NB4 (cell line): ENCODE measurements at regions not wholly inside any gene's neighbourhood (a gene's known extent, or its start where the extent isn't known, plus 50 kb on each side); places are given as distances from the start of the nearest gene placed in this dataset.

Source experiments
- DNase-seq: peaks from one replicate; pipeline ENCODE4 v3.0.0; 2010; ENCODE audit warnings: low read depth
- H3K4me3 ChIP-seq: one replicate; pipeline ENCODE4 v1.5.1; 2011; ENCODE audit warnings: mild to moderate bottlenecking, low read depth, low read length, moderate library complexity
- CTCF ChIP-seq: IDR thresholded peaks from one replicate; pipeline ENCODE4 v1.5.1; 2012; ENCODE audit warnings: low read depth, low read length
- MAX ChIP-seq: IDR thresholded peaks from 2 replicates; pipeline ENCODE4 v1.6.1; 2011; ENCODE audit warnings: low read depth, low read length
- MYC ChIP-seq: IDR thresholded peaks from 2 replicates; pipeline ENCODE4 v1.6.1; 2011; ENCODE audit warnings: low read depth, low read length
- POLR2A ChIP-seq: IDR thresholded peaks from 2 replicates; pipeline ENCODE4 v1.6.1; 2011; ENCODE audit warnings: mild to moderate bottlenecking; ENCODE audit not compliant: insufficient read length; ENCODE audit errors: extremely low read depth

GRCh38 chr2:167368371-167368770 lies 480.1 kb downstream of the XIRP2 start:
- DNase-seq = no peak
- H3K4me3 ChIP-seq = no peak overlapping the region
- TF ChIP-seq POLR2A (no peak), MAX (no peak), MYC (no peak), CTCF (no peak)

- TF ChIP-seq CTCF (no peak), MAX (no peak), MYC (no peak), POLR2A (no peak)
- H3K4me3 ChIP-seq = no peak overlapping the region
- DNase-seq = no peak
Measured at GRCh38 chr2:167365216-167365615, 476.9 kb downstream of the XIRP2 start.

DNA sequence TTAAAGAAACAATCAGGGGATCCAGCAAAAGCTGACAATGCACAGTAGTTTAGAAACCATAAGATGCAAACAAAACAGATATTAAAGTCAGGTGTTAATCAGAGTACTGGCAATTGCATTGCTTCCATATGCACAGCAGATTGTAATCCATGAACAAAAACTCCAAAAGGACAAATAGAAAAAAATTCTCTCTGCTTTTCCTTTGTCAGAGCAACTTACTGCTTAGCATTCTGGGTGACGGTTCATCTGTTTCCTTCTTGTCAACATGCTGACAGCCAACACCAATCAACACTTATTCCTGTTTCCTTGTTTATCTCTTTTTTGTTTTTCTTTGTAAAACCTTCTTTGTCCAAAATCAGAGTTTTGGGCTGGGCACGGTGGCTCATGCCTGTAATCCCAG lies 473.1 kb downstream of the XIRP2 start:
- DNase-seq = no peak
- no peak for TF ChIP-seq POLR2A
- no peak overlapping the region for H3K4me3 ChIP-seq

GRCh38 chr2:167355821-167356220 lies 467.5 kb downstream of the XIRP2 start:
- TF ChIP-seq POLR2A (no peak), MYC (no peak), CTCF (no peak), MAX (no peak)
- DNase-seq = no peak
- H3K4me3 ChIP-seq = no peak overlapping the region

- DNase-seq = no peak
- no peak for TF ChIP-seq MAX
- TF ChIP-seq MYC = no peak
- no peak for TF ChIP-seq POLR2A
- TF ChIP-seq CTCF = no peak
- no peak overlapping the region for H3K4me3 ChIP-seq
Measured at GRCh38 chr2:167353605-167354280, 465.5 kb downstream of the XIRP2 start.

DNA sequence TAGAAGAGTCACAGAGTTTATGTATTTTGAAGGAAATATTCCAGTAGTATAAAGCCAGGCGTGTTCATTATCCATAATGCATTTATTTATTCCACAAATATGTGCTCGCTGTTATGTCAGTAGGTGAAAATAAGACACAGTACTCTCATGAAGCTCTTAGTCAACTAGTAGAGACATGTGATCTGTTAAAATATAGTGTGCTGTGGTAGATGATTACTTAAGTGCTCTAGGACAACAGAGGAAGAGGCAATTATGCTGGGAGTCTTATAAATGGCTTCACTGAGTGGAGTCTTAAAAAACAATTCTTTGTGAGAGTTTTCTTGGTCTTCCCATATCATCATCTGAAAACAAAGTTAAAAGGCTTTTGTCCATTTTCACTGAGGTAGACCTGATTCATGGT lies 457.3 kb downstream of the XIRP2 start:
- H3K4me3 ChIP-seq = no peak overlapping the region
- TF ChIP-seq CTCF (no peak), POLR2A (no peak), MAX (no peak), MYC (no peak)
- DNase-seq = no peak
